GM12891 (cell line): ENCODE measurements at regions not wholly inside any gene's neighbourhood (a gene's known extent, or its start where the extent isn't known, plus 50 kb on each side); places are given as distances from the start of the nearest gene placed in this dataset.

Experiments
- DNase-seq: peaks from one replicate; pipeline ENCODE4 v3.0.0; 2011; ENCODE audit warnings: low spot score; ENCODE audit not compliant: insufficient read length
- FAIRE-seq: peaks from 2 replicates; lab custom pipeline; 2011; peaks lifted over from hg19 to GRCh38; lab: Jason Lieb, UNC
- PAX5 ChIP-seq: IDR thresholded peaks from 2 replicates; pipeline ENCODE4 v1.6.1; 2011; ENCODE audit warnings: low read length, moderate library complexity, mild to moderate bottlenecking; ENCODE audit not compliant: insufficient read depth, severe bottlenecking
- POLR2A ChIP-seq: IDR thresholded peaks from 2 replicates; pipeline ENCODE4 v1.6.1; 2011; ENCODE audit warnings: low read depth, low read length, control low read depth
- POLR2AphosphoS5 ChIP-seq: IDR thresholded peaks from 2 replicates; pipeline ENCODE4 v1.6.1; 2011; ENCODE audit warnings: low read depth, low read length, control low read depth
- POU2F2 ChIP-seq: IDR thresholded peaks from 2 replicates; pipeline ENCODE4 v1.6.1; 2011; ENCODE audit warnings: low read depth, mild to moderate bottlenecking, control low read depth, low read length, moderate library complexity
- SPI1 ChIP-seq: IDR thresholded peaks from 2 replicates; pipeline ENCODE4 v1.6.1; 2011; ENCODE audit warnings: low read depth, low read length, control low read depth
- TAF1 ChIP-seq: IDR thresholded peaks from 2 replicates; pipeline ENCODE4 v1.6.1; 2011; ENCODE audit warnings: low read depth, low read length, control low read depth

DNA sequence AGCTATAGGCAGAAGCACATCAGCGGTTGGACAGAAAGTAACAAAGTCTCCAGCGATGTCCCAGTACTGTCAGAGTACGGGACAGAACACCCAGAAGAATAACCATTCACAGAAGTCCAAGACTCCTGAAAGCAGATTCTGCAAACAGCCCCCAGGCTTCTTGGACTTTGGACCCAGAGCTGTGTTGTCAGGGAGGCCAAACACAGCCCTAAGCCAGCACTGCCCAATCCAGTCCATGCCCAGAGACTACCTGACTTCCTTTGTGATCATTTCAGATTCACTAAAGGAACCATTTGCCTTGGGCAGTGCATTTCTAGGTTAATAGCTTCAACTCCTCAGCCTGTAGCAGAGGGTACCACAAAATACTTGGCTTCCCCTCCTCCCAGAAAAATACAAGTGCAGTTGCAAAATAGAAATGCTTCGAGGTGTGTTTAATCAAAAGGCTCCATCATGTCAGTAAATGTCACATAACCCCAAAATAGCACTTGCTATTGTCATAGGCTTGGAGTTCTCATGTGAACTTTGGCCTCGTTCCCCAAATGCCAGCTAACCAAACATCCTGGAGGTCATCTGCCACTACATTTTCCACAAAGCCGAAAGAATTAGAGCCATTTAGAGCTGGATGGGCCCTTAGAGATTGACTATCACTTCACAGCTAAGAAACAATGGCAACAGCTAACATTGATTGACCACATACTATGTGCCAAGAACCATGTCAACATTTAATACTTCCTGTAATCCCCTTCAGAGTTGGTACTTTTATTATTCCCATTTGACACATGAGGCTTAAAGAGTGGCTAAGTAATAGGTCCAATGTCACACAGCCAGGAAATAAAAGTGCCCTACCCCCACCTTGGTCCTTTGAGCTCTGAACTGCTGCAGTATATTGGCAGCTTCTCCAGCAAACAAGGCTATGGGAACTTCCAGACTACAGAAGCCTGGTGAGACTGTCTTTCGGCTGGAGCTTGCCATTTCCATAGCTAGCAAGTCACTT is 329.9 kb downstream of the FOXO1 start:
- no peak for DNase-seq
- no peak for FAIRE-seq
- TF ChIP-seq POU2F2 = no peak
- no peak for TF ChIP-seq PAX5
- no peak for TF ChIP-seq POLR2AphosphoS5
- TF ChIP-seq TAF1 = no peak
- TF ChIP-seq POLR2A = no peak
- no peak for TF ChIP-seq SPI1

DNA sequence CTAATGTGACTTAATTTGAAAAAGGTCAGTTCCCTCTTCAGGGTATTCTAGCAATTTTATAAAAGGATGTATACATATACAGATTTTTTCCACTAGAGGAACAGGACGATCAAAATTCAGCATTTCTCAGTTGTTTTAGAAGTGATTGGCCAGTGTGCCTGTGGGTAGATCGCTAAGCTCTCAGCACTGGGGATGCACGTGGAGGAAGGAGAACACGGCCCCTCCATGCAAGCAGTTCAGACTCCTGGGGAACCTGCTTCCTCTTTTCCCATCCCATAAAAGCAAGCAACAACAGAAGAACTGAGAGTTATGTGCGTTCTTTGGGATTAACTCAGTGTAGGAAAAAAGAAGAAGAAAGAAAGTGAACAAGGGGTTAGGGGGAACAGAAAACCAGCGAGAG is 328.8 kb downstream of the FOXO1 start:
- no peak for DNase-seq
- TF ChIP-seq POU2F2 (no peak), POLR2A (no peak)
- no peak for FAIRE-seq

DNA sequence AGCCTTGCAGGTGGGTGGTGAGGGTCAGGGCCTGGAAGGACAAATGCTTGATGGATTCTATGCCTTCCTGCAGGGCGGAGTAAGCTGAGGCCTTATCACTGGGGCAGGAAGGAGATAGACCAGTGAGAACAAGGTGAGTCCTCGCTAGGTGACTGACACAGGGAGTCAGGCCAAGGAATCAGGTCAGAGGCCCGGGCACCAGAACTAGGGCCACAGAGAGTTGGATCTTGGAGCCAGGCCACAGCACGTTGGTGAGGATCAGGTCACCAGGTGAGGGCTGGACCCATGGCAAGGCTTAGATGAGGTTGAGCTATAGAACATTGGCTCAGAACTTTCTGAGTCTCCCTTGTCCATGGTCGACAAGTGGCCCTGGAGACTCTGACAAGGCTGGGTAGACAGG is 328.2 kb downstream of the FOXO1 start:
- DNase-seq (no peak), FAIRE-seq (no peak)
- TF ChIP-seq PAX5 (no peak), POU2F2 (no peak), SPI1 (no peak), POLR2AphosphoS5 (no peak), TAF1 (no peak), POLR2A (no peak)

DNA sequence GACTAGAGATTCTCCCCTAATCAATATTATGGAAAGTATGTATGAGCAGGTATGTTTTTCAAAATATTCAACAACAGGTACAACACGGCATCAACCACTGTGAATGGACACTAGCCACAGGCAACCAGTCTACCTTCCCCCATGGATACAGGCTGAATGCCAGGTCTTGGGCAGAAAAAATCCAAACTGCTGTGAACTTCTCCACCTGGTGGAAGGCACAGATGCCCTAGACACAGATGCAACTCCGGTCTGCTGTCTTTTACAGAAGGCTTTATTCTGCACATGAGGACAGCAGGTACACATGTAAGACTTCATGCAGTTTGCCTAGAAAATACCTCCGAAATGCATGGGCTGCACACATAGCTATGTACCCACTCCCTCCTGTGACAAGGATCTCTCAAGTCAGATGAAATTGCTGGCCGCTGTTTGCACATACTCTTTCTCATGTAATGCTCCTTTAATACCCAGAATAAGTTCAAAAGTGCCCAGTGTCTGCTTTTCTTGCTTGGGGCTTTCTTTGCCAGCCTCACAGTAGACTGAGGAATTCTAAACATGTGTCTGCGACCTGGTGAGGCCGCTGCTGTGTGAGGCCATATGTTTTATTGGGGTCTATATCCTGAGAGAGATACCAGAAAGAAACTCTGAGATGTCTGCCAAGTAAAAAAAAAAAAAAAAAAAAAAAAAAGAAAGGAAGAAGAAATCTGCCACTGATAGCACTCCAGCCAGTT is 325.9 kb downstream of the FOXO1 start:
- no peak for FAIRE-seq
- DNase-seq = no peak

DNA sequence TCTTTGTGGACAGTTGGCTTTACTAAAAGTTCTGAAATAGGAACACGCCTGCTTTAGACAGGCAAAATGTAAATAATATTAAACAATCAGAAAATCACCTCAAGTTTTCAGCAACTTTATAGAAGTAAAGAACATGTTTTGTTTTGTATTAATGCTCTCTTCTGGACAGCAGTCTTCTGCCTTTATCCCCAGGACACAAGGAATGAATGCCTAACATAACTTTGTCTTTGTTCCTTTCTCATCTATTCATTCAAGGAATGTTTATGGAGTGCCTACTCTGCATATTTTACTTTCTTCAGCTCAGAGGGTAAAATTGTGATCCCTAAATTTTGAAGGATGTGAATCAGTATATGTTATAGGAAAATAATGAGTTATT is 325.4 kb downstream of the FOXO1 start:
- TF ChIP-seq SPI1 = no peak
- no peak for TF ChIP-seq POLR2A
- TF ChIP-seq POU2F2 = no peak
- TF ChIP-seq POLR2AphosphoS5 = no peak
- TF ChIP-seq TAF1 = no peak
- TF ChIP-seq PAX5 = no peak
- FAIRE-seq (no peak), DNase-seq (no peak)

More for the DNA sequence above, 325.9 kb downstream of the FOXO1 start:
- no peak for TF ChIP-seq POLR2AphosphoS5
- no peak for TF ChIP-seq TAF1
- TF ChIP-seq SPI1 = no peak
- TF ChIP-seq POLR2A = no peak
- no peak for TF ChIP-seq POU2F2
- no peak for TF ChIP-seq PAX5

DNA sequence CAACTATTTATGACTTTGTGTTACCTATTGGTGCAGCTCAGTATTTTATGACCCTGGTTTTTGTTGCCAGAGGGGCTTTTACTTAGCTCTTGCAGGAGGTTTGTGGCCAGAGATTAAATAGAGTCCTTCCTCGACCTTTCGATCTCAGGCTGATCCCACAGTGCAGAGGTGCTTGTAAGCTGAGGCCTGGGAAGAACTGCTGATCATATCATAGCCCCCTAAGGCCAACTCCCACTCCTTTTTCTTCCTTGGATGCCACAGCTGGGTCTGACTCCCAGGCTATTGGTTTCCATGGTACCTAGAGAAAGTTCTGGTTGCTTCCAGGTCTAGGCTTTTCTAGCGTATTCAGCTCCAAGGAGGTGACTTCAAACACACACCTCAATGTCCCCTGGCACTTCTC is 324.9 kb downstream of the FOXO1 start:
- no peak for TF ChIP-seq SPI1
- TF ChIP-seq POU2F2 = no peak
- TF ChIP-seq POLR2A = no peak
- no peak for TF ChIP-seq TAF1
- TF ChIP-seq PAX5 = no peak
- no peak for TF ChIP-seq POLR2AphosphoS5
- no peak for DNase-seq
- FAIRE-seq = no peak

DNA sequence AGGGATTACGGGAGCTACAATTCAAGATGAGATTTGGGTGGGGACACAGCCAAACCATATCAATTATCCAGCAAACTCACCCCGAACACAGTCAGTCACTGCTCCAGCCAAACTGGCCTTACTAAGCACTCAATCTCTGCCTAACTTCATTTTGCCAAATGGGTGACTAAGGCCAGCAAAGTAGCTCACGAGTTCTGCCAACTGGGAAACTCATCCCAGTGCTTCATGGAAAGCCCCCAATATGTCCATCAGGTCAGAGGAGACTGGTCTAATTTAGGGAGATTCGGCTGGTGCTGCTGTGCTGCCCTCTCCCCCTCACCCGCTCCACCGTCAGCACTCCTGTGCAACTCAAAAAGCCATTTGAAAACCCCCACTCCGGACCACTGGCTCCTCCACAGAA is 324.0 kb downstream of the FOXO1 start:
- no peak for DNase-seq
- FAIRE-seq = no peak
- no peak for TF ChIP-seq SPI1
- TF ChIP-seq POU2F2 = no peak
- TF ChIP-seq TAF1 = no peak
- no peak for TF ChIP-seq PAX5
- no peak for TF ChIP-seq POLR2AphosphoS5
- TF ChIP-seq POLR2A = no peak

DNA sequence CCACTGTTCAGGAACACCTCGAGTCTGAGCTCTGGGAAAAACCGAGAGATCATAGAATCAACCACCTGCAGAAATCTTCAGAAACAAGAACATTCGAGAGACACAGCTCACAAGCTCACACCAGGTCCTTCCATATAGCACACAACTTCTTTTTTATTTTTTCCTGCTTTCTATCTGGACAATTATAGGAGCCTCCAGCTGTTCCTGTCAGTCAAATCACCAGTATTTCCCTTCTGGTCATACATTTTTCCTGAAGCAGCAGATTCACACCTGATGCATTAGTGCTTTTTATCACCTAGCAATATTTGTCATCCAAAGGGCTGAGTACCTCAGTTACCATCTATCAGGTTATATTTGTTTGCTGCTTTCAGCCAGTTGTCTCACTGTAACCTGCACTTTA is 323.5 kb downstream of the FOXO1 start:
- no peak for DNase-seq
- TF ChIP-seq SPI1 (no peak), POLR2AphosphoS5 (no peak), TAF1 (no peak), PAX5 (no peak), POLR2A (no peak), POU2F2 (no peak)

DNA sequence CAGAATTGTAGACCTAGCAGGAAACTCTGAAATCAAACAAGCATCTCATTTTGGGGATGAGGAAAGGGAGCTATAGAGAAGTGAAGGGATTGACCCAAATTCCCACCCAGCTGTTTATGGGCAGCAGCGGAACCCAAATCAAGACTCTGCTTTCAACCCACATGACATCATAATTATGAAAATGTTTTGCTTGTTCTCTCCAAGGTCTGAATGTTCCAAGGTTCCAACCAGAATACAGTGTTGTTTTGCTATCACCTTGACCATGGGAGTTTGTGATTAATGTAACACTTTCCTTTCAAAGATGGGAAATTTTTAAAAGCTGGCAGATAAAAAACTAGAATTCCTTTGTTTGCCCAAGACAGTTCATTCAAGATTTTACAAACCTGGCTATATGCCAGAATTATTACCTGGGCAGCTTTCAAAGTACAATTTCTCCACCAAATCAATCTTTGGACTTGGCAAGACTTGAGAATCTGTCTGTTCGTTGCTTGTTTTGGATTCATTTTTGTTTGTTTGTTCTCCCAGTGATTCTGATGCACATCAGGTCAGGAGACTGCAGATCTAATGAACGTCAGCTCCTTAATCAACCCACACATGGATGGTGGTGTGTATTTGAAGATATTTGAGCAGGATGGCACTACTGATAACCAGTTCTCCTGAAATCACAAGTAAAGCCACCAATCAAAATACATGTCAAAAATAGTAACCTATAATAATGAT is 322.7 kb downstream of the FOXO1 start:
- FAIRE-seq (no peak), DNase-seq (no peak)
- no peak for TF ChIP-seq TAF1
- TF ChIP-seq POLR2A = no peak
- no peak for TF ChIP-seq PAX5
- no peak for TF ChIP-seq SPI1
- no peak for TF ChIP-seq POU2F2
- TF ChIP-seq POLR2AphosphoS5 = no peak

More for the DNA sequence above, 323.5 kb downstream of the FOXO1 start:
- FAIRE-seq = no peak
